Stimulated activated CD8-positive, alpha-beta memory T cell treated with anti-CD3 and anti-CD28 coated beads, Interleukin-12 subunit alpha, Interleukin-12 subunit beta, amount 100 ng/mL, for 1 hour (primary cell): ENCODE measurements at regions not wholly inside any gene's neighbourhood (a gene's known extent, or its start where the extent isn't known, plus 50 kb on each side); places are given as distances from the start of the nearest gene placed in this dataset.

Source experiments
- DNase-seq: peaks from one replicate; pipeline ENCODE4 v3.0.0-alpha.2; 2020; ENCODE audit warnings: low read depth

DNA sequence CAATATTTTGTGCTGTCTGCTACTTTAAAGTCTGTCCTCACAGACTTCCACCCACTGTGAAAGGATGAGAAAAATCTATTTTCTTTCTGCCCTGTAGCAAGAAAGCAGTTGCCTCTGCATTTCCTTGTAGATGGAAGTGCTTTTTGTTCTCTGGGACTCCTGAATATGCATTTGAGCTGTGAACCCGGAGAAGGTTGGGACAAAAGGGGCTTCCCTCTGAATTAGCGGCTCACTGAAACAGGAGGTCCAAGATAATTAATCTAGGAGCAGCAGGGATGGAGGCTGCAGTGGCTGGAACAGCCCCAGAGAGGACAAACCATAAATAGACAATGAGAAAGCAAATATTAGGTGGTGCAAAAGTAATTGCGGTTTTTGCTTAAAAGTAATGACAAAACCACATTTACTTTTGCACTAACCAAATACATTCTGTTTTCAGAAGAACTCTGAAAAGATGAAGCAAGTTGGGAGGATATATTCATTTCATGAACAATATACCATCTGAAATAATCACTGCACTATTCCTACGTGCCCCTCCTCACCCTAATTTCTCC is 143.4 kb upstream of the KBTBD8 start:
- DNase-seq, result no peak

DNA sequence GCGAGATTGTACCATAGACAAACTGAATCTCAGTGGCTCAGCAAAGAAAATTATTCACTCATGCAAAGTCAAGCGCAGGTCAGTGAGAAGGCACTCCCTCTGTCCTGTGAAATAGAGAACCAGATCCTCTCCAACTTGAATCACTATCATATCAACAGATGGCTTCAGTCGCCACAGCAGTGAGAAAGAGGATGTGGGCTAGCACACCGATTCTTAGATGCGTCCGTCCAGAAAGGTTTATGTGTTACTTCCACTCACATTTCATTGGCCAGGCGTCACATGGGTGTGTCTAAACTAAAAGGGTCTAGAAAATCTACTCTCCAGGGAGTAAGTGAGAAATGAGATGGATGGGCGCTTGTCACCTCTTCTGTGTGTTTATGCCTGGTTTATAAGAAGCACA is 141.6 kb upstream of the KBTBD8 start:
- DNase-seq, result no peak

DNA sequence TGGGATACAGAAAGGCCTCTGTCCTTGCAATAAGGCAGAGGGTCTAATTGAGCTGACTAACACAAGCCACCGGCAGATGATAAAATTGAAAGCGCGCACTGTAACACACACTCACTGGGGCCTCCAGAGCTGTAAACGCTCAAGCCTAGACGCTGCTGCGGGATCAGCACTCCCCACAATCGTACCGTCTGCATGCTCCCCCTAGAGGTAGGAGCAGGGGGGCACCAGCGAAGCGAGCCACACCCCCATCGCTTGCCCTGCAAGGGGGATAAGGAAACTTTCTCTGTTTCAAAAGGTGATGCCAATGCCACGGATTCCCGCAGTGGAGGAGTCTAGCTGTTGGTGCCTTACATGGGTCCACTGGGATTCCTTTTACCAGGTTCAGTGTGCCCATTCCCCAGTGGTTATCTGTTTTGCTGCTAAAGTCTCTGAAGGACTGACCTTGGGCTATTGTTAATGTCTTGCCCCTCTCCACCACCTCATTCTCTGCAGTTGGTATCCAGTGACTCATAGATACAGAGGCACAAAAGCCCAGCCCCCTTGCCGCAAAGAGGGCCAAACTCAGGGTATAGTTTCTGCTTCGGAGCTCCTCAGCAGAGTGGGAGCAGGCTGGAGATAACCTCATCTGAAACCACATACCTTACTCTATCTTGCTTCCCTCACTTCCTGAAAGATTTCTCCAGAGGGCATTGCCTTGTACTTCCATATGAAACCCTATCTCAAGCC is 139.3 kb upstream of the KBTBD8 start:
- no peak for DNase-seq

DNA sequence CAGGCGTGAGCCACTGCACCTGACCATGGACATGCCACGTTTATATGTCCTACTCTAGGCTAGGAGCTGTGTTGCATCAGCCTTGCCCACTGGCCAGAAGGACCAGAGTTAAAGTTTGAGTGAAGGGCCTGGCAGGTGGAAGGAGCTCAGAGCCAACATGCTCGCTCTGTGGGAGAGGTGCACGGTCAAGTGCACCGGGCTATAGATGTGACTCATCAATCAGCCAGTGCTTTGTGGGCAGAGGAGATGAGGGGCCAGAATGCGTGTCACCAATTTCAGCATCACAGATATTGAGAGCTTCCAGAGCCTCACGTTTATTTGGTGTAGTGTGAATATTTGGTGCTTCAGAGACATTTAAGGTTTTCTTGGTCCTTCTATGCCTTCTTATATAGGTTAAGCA is 137.3 kb upstream of the KBTBD8 start:
- no peak for DNase-seq

DNA sequence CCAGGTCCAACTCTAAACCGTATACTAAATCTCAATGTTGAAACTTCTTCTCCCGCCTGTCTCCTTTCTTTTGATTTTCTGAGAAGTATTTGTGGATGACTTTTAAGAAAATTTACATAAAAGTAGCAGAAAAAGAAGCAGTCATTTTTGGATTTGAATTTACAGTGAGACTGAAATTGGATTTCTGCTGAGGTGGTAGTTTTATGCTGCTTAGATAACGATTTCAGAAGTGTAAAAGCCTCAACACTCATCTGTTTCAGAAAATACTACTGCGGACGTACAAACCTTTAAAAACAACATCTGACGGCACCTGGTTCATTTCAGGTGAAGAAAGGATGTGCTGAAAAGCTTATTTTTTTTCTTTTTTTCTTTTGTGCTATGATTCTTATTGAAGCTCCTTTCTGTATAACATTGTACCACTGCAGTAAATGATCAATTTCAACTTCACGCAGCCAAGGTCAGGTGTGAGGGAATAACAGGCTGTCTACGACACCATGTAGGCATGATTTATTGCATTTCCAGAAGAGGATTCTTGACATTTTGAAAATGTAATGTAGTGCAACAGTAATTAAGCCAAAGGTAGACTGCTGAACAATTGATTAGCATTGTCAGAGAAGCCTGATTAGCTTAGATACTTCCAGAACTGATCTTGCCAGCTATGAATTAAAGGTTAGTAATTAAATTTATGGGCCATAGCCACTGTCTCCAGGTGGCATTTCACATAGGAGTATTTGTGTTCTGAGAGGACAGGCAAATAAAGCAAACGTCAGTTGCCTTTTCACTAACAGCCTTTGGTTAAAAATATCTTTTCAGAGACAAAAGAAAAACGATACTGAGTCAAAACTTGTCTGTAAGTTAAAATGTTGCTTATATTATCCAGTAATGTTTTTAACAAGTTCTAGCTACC is 134.6 kb upstream of the KBTBD8 start:
- DNase-seq, result no peak

DNA sequence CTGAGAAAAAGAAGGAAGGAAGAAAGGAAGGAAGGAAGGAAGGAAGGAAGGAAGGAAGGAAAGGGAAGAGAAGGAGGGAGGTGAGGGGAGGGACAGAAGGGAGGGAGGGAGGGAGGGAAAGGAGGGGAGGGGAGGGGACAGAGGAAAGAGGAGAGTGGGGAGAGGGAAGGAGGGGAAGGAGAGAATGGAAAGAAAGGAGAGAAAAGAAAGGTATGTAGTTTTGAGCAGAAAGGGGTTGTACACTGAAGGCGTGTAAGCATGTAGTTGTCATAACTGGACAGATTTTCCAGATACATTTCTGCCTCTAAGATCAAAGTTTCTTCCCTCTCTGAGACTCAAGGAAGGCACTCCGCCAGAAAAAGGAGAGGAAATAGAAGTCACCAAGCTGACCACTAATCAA is 113.4 kb upstream of the KBTBD8 start:
- DNase-seq, result no peak

DNA sequence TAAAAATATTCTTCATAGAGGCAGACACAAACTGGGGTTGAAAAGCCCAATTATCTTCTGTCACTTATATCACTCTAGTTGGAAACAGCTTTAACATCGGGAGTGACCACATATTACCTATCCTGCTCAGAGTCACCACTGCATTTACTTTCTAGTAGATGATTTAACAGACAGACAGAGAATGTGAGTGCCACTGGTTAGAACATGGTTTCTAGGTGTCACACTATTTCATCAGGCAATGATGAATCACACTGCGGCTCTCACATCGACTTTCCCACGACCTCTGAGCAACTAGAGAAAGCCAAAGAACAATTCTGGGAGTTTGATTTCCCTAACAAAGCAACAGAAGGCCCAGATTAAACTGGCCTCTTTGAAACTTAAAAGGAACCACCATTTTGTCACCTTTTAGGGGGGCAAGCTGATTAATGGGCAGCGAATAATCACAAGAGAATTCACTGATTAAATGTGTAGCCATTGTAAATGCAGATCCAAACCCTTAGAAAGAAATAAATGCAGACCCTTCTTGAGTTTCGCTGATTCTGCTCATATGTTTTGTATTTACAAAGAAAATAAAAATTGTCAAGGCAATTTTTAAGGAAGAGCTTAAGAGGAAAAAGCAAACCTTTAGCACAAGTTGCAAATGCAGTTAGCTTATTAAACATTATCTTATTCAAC is 112.6 kb upstream of the KBTBD8 start:
- DNase-seq, result no peak

DNA sequence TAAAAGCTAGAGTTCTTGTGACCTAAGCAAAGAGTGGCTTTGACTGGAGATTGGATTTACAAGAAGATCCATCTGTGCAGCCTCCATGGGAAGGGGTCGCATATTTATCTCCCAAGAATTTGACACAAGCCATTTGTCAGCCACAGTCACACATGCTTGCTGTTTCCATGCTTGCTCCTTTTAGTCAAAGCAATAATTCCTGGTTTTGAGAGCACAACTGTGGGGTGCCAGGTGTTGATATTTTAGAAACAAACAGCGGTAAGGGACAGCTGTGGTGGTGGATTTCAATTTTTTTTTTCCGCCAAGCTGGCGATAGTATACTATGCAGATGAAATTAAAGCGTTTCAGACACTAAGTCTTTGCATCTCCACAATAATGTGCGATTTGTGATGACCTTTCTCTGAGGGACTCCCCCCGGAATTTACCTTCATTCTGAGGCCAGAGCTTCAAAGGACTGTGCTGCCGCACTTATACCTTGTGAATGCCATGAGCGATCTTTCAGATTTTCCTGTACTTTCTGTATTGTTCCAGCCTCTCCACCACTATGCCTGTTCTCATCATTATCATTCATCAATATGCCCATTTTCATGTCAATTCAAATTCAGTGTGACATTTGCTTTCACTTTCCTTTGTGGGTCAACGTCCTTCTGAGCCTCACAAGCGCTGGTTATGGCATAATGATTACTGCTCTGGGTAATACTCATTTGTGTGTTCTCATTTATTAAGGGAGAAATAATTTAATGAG is 108.2 kb upstream of the KBTBD8 start:
- DNase-seq, result no peak

DNA sequence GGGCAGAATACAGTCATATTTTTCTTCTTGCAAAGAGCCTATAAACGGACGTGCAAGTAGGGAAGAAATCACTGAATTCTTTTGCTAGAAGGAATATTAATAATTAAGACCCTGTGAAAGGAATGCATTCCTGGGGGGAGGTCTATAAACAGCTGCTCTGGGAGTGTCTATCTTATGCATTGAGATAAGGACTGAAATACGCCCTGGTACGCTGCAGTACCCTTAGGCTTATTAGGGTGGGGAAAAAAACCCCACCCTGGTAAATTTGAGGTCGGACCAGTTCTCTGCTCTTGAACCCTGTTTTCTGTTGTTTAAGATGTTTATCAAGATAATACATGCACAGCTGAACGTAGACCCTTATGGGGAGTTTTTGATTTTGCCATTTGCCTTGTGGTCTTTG is 100.0 kb upstream of the KBTBD8 start:
- DNase-seq, result no peak

DNA sequence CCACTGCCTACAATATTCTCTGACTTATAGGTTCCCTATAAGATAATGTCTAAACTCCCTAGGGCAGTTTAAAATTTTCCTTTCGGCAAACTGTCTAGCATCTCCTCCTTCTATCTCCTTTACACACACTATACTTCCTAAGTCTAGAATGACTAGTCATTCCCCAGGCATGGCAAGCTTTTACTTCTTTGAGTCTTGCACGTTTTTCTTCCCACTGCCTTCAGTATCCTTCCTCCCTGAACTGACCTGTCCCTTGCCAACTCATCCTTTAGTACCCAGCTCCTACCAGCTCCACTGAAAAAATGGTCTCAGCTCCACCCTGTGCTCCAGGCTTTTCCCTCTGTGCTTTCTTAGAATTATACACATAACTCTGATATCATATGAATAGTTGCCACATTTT is 93.8 kb upstream of the KBTBD8 start:
- no peak for DNase-seq

DNA sequence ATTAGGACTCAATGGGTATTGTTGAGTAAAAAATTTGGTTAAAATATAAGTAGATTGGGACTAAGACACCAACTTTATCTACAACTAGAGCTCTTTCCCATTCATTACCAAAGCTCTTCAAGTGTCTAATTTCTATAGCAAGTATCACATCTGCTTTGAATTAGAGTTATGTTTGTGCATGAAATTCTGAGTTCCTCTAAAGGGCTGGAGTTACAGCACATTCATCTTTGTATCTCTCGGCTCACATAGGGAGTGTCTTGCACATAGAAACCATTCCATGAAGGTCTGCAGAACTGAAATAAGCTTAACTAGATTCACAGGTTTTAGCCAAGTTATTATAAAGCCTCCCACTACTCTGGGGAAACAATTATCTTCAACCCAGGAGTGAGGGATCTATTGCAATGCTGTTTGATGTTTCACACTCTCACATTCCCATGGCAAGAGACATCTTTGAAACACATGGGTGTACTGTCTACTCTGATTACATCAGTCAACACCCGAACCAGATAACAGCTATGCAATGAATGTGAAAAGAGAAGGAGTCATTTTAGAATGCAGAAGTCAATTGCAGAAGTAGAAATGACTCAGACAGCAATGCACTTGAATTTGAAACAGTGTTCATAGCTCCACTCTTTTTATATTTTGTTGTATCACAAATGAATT is 93.1 kb upstream of the KBTBD8 start:
- DNase-seq, result no peak

DNA sequence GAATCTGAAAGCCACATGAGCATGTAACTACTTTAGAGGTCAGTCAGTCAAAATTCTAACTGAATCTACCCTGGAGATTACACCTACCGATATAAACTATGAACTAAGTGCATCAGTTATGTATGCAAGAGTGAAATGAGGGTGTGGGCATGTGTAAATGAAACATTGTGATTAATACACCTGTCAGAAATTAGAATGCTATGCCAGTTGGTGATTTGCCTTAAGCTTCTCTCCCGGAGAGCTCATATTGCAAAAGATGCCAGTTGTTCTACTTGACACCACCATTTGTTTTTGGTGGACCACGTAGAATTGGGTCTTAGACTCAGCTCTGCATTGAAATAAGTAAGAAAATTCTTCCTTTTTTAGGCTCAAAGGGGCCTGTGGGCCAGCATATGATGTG is 91.0 kb upstream of the KBTBD8 start:
- DNase-seq, result no peak

DNA sequence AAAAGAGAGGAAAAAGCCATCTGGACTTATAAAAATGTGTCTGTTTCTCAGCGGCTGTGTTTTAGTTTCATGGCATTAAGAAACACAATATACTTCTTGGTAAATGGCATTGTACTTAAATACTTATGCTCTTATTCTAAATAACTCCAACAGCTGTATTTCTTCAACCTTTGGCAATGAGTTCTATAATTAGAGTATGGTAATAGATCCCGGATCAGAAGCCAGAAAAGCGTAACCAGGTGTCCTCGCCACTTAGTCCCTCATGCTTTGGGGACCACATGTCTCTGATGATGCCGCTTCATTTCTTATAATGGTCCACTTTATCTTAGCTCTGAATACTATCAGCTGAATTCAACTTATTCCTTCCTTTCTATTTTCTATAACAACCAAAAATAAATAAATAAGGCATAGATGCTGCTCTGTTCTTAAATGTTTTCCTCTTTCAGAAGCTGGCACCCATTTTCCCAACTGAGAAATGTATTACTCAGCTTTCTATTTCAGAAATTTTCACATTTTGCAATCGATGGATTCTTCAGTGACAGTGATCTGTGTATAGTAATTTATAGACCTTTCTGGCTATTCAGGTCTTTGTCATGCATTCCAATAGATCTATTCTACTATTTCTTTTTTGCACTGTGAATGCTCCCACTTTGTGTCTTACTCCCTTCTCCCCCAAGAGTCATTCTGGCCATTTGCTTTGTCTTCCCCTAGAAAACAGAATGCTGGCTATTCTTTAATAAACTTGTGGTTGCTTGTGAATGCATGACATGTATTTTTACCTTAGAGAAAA is 87.6 kb upstream of the KBTBD8 start:
- DNase-seq, result no peak

DNA sequence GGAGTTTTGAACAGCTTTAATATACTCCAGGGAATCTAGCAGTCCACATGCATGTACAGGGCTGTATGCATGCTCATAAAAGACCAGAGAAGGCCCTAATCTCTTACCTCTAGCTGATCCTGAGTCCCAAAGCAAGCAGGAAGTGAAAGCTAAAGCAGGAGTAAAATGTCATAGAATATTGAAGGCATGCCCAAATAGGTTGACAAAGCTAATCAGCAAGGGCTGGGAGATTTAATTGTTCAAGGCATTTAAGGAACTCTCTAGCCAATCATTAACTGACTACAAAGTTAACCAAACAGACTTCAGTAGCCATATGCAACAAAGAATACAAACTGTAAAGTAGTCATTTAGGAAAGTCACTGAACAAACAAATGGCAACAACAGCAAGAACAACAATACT is 85.8 kb upstream of the KBTBD8 start:
- no peak for DNase-seq

DNA sequence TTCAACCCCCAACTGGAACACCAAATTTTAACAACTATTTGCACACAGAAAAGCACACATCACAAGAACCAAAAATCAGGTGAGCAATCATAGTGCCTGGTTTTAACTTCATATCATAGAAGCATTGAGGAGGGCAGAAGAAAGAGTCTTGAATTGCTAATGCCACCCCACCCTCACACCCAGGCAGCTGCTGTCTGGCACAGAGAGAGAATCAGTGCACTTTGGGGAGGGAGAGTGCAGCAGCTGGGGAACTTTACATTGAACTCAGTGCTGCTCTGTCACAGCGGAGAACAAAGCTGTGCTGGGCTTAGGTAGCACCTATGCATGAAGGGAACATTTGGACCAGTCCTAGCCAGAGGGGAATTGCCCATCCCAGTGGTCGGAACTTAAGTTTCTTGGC is 76.0 kb upstream of the KBTBD8 start:
- DNase-seq, result no peak

DNA sequence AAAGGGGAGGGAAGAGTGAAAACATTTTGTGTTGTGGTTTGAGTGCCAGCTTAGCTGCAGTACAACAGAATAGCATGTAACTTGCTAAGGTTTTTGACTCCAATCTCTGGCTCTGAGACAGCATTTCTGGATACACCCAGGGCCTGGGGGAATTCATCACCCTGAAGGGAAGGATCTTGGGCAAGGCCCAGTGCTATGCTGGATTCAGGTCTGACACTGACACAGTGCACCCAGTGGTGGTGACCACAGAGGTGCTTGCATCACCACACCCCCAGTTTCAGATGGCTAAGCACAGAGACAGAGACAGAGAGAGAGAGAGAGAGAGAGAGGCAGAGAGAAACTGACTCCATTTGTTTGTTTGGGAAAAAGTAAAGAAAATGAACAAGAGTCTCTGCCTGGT is 74.1 kb upstream of the KBTBD8 start:
- no peak for DNase-seq

DNA sequence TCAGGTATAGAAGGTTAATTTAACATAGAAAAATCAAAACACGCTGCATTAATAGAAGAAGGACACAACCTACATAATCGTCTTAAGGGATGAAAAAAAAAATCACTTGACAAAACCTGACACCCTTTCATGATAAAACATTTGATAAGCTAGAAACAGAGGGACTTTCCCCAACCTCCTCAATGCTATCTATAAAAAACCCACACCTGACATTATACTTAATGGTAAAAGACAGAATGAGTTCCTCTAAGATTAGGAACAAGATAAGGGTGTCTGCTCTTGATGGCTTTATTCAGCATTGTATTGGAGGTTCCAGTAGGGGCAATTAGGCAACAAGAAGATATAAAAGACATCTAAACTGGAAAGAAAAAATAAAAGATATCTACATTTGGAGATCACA is 69.9 kb upstream of the KBTBD8 start:
- no peak for DNase-seq

DNA sequence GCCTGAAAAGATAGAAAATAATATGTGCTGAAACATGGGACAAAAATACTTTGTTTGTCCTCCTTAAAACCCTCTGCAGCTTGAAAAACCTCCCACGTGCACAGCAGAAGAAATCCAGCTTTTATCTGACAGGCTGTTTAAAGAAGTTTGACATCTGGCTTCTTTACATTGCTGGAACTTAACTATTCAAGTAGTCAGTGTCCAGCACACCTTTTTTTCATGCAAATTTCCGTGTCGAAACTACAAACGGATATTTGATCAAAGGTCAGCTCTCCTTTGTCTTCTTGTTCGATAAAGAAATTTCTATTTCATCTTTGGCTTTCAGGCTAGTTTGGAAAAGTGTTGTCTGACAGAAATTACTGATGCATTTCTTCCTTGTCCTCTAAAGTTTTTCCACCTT is 66.8 kb upstream of the KBTBD8 start:
- DNase-seq, result no peak

DNA sequence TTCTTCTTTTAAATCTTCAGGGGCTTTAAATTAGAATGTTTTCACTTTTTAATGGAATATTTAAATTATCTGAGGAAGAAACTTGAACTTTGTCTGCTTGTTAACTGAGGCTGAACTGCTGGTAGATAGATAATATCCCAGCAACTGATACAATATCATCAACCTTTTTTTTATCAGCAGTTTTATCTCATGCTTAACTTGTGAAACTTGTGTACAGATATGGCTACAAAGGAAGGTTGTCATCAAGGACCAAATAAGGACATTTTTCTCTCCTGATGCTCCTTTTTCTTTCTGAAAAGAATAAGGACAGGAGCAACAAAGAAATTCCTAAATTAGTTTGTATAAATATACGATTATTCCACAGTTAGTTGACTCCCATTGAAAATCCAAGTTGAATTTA is 66.4 kb upstream of the KBTBD8 start:
- no peak for DNase-seq

DNA sequence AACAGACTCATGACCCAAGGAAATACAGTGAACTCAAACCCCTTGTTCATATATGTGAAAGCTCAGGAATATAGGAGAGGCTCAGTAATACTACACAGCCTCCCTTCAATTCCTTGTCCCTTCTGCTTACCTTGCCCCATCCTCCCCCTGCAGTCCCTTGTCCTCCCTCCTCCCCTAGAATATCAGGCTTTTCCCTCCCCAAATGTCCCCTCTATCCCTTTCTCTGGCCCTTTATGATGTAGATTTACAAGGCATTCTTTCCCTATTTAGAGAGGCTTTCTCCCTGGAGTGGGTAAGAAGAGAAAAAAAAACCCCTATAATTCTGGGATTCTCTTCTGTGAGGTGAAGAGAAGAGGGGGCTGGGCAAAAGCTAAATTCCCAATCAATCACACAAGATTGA is 64.9 kb upstream of the KBTBD8 start:
- DNase-seq, result no peak

DNA sequence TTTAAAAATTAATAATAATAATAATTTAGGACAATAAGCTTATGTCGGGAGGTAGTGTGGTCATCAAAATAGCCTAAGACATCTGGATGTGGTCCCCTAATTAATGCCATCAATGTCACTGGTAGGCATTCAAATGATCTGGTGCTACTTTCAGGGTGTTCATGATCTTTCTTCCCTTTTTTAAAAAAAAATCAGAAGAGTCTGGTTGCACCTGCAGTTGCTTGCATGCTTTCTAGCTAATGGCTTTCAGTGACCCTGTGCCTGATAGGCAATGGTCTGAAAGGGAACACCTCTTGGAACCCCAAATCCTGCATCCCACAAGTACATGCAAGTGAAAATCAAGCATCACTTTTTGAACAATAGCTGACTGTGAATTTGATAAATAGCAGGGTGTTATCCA is 64.1 kb upstream of the KBTBD8 start:
- DNase-seq, result no peak
